ENCODE measurements at regions not wholly inside any gene's neighbourhood (a gene's known extent, or its start where the extent isn't known, plus 50 kb on each side); places are given as distances from the start of the nearest gene placed in this dataset.

GRCh38 chr6:112979830-112980229, 632.7 kb downstream of the RFPL4B start:
- TF ChIP-seq CTCF (IDR thresholded peaks at IDR 0.05) (no peak), CHD4 (IDR thresholded peaks at IDR 0.05; ENCODE audit: borderline replicate concordance) (no peak), POLR2A (IDR thresholded peaks at IDR 0.05; ENCODE audit: low read length) (no peak)

All from A549 (cell line).